NCI-H446 (cell line): ENCODE measurements at regions not wholly inside any gene's neighbourhood (a gene's known extent, or its start where the extent isn't known, plus 50 kb on each side); places are given as distances from the start of the nearest gene placed in this dataset.

Experiments used
- DNase-seq, 2 experiments: peaks; one replicate each; lab custom pipeline; 2025; lab: John Stamatoyannopoulos, UW

- no peak for DNase-seq
Measured at GRCh38 chr13:37407156-37407555, 191.4 kb downstream of the POSTN start.

GRCh38 chr13:37406031-37406430, 192.5 kb downstream of the POSTN start:
- no peak for DNase-seq

- no peak for DNase-seq
Measured at GRCh38 chr13:37403776-37404527, 194.6 kb downstream of the POSTN start.

- DNase-seq: no peak
Measured at GRCh38 chr13:37401721-37402120, 196.8 kb downstream of the POSTN start.

- DNase-seq: no peak
Measured at GRCh38 chr13:37397535-37397934, 201.0 kb downstream of the POSTN start.

- DNase-seq: no peak
Measured at GRCh38 chr13:37395544-37395943, 203.0 kb downstream of the POSTN start.

GRCh38 chr13:37392389-37392788, 206.2 kb downstream of the POSTN start:
- DNase-seq: no peak

GRCh38 chr13:37390735-37391134, 207.8 kb downstream of the POSTN start:
- DNase-seq: no peak

GRCh38 chr13:37385956-37386670, 212.5 kb downstream of the POSTN start:
- DNase-seq: no peak

- DNase-seq: no peak
Measured at GRCh38 chr13:37385248-37385647, 213.3 kb downstream of the POSTN start.

GRCh38 chr13:37383856-37384370, 214.7 kb downstream of the POSTN start:
- no peak for DNase-seq

- no peak for DNase-seq
Measured at GRCh38 chr13:37383046-37383445, 215.5 kb downstream of the POSTN start.

- no peak for DNase-seq
Measured at GRCh38 chr13:37382146-37382545, 216.4 kb downstream of the POSTN start.

- DNase-seq: no peak
Measured at GRCh38 chr13:37381502-37381901, 217.1 kb downstream of the POSTN start.

GRCh38 chr13:37379841-37380240, 218.7 kb downstream of the POSTN start:
- no peak for DNase-seq

- DNase-seq: no peak
Measured at GRCh38 chr13:37375724-37376123, 222.8 kb downstream of the POSTN start.

- DNase-seq: no peak
Measured at GRCh38 chr13:37375071-37375470, 223.5 kb downstream of the POSTN start.

- no peak for DNase-seq
Measured at GRCh38 chr13:37369616-37370015, 229.0 kb downstream of the POSTN start.

- DNase-seq: no peak
Measured at GRCh38 chr13:37368501-37368900, 230.1 kb downstream of the POSTN start.

- peak in 1 of 2 experiments; percentile 9 for DNase-seq
Measured at GRCh38 chr13:37366044-37366770, 232.4 kb downstream of the POSTN start.

- no peak for DNase-seq
Measured at GRCh38 chr13:37365496-37365895, 233.1 kb downstream of the POSTN start.

- no peak for DNase-seq
Measured at GRCh38 chr13:37364956-37365355, 233.6 kb downstream of the POSTN start.

GRCh38 chr13:37364007-37364406, 234.6 kb downstream of the POSTN start:
- no peak for DNase-seq
